OCI-LY7 (cell line): ENCODE measurements at regions not wholly inside any gene's neighbourhood (a gene's known extent, or its start where the extent isn't known, plus 50 kb on each side); places are given as distances from the start of the nearest gene placed in this dataset. TPM values are rescaled to one million over a fixed set of nuclear protein-coding genes. Genes with fewer than 3 reads are reported as not detected.

Experiments used
- small RNA-seq: library from RNA; depleted of rRNA; stranded (forward); fragments of <200 nt; gene quantifications from one replicate; pipeline ENCODE3, GENCODE V24; 2014

Small RNA genes in the stretch of these regions (small RNA-seq; reads per million reads assigned to genes)
- gene AC009804.1 (not detected), gene RF00275 (not detected), gene RF00443 (not detected), gene RN7SL865P (not detected)
